NOMO-1 (cell line): ENCODE measurements at regions not wholly inside any gene's neighbourhood (a gene's known extent, or its start where the extent isn't known, plus 50 kb on each side); places are given as distances from the start of the nearest gene placed in this dataset.

Experiments used
- DNase-seq, 2 experiments: peaks; one replicate each; lab custom pipeline; 2025; ENCODE audit not compliant: unreplicated experiment in 2 of 2; lab: John Stamatoyannopoulos, UW

DNA sequence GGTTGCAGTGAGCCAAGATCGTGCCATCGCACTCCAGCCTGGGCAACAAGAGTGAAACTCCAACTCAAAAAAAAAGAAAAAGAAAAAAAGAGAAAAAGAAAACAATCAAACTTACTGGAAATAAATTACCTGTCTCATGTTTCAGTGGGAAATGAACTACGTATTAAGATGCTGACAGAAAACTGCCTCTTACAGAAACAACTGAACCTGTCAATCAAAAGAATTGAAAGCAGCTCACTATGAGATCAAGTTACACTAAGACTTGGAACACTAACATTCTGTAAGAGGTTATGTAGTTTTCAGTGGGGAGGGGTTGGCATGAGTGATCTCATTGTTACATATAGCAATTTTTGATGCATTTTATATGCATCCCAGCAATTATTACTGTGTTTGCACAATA, 64.4 kb upstream of the SPATA31E1 start:
- DNase-seq = no peak

DNA sequence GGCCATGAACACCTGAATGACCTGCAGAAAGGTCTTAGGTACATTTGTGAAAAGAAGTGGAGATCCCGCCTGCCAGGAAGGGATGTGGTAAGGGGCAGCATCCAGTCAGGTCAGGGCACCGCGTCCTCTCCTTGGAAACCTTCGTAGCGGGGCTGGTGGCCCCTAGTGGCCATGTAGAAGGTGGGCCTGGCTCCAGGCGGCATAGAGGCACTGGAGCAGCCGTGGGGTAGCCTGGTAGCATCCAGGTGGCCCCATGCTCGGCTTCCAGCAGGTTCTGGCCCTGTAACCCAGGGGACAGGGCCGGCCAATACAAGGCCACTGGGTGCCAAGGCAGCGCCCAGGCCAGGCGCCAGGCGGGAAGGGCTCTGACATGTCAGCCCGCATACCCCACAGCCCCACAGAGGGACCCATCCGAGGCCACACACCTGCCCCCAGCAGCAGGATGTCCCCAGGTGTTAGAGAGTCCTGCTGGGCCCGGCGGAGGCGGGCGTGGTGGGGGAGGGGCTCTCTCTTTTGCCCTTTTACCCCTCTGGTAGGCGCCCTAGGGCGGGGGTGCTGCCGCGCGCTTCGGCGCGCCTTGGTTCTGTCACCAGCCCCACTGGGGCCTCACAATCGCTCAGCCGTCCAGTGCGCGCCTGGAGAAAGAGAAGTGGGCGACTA, 58.3 kb upstream of the SPATA31E1 start:
- no peak for DNase-seq

DNA sequence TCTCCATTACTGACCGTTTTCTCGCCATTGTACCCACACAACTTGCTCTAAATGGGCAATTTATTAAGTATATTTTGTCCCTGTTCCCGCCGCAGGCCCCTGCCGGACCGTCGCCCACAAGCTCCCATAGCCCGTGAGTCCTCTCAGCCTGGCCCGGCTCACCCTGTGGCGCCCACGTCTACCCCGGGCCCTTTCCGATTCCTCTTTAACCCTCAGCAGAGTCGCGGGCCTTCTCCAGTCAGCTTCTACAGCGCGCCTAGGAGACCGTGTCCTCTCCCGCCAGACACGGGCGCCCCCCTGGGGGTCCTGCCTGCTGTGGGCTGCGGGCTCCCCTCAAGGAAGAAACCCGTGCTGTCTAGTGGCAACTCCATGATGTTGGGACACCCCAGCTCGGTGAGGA, 57.8 kb upstream of the SPATA31E1 start:
- no peak for DNase-seq

- no peak for DNase-seq
These were observed 56.3 kb upstream of the SPATA31E1 start for GRCh38 chr9:87826331-87826730.

DNA sequence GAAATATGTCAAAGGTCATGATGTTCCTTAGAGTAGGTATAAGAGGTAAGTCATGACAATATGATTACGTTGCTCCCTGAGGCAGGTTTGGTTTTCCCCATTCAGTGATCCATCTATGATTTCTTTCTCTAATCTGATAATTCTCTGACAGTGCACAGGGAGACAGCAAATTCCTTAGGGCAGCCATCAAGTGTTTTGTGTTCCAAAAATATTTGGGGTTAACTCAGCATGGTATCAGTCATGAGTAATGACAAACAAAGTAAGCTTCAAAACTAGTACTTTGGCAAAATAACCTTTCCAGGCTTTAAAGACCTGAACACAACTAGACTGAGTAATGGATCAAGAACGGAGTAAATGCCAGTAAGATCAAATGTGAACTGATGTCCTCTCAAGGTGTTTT, 55.3 kb upstream of the SPATA31E1 start:
- DNase-seq = no peak

DNA sequence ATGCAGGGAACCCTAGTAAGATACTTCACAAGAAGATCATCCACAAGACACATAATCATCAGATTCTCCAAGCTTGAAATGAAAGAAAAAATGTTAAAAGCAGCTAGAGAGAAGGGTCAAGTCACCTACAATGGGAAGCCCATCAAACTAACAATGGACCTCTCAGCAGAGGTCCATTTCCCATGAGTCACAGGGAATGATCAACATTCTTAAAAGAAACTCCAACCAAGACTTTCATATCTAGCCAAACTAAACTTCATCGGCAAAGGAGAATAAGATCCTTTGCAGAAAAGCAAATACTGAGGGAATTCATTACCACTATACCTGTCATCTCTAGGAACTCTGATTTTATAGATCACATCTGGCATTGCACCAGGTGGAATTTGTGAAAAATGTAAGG, 52.9 kb upstream of the SPATA31E1 start:
- no peak for DNase-seq

DNA sequence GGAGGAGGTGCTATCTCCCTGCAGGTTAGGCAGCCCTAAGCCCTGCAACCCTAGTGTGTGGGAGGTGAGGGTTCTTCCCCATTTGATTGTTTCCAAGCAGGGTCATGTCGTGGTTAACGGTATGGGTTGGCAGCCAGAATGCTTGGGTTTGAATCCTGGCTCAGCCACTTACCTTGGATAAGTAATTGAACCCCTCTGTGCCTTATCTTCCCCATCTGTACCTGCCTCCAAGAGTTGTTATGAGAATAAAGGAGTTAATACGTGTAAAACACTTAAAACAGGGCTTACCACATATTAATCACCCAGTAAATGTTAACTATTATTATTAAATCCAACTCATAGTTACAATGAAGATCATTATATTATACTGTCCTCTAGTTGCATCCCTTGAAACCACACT, 52.2 kb upstream of the SPATA31E1 start:
- no peak for DNase-seq

GRCh38 chr9:87831159-87831558, 51.5 kb upstream of the SPATA31E1 start:
- DNase-seq = no peak
